ENCODE measurements at regions not wholly inside any gene's neighbourhood (a gene's known extent, or its start where the extent isn't known, plus 50 kb on each side); places are given as distances from the start of the nearest gene placed in this dataset.

DNA sequence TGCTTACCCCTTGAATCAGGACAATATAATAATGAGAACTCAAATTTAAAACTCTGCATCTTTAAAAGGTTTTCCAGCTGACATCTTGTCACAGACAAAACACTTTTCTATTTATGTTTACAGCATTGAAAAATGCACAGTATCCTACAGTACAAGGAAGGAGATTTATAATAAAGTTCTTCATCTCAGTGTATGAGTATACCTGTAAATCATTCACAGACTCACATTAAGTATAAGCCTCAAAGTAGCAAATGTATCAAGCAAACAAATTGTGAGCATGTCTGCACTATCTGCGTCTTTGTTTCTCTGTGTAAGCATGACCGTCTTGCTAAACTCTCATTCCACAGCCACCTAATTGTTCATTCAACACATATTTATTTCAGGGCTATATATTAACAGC lies 52.8 kb downstream of the PPP1R2C start:
- TF ChIP-seq, protein P1, sequence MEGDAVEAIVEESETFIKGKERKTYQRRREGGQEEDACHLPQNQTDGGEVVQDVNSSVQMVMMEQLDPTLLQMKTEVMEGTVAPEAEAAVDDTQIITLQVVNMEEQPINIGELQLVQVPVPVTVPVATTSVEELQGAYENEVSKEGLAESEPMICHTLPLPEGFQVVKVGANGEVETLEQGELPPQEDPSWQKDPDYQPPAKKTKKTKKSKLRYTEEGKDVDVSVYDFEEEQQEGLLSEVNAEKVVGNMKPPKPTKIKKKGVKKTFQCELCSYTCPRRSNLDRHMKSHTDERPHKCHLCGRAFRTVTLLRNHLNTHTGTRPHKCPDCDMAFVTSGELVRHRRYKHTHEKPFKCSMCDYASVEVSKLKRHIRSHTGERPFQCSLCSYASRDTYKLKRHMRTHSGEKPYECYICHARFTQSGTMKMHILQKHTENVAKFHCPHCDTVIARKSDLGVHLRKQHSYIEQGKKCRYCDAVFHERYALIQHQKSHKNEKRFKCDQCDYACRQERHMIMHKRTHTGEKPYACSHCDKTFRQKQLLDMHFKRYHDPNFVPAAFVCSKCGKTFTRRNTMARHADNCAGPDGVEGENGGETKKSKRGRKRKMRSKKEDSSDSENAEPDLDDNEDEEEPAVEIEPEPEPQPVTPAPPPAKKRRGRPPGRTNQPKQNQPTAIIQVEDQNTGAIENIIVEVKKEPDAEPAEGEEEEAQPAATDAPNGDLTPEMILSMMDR (conservative IDR thresholded peaks at IDR 0.05; ENCODE audit: low read length), result no peak
- no peak for TF ChIP-seq EZH2phosphoT487 (IDR thresholded peaks at IDR 0.05; ENCODE audit: borderline replicate concordance)

Data from Loucy (cell line).